Choroid plexus epithelial cell (primary cell): ENCODE measurements at regions not wholly inside any gene's neighbourhood (a gene's known extent, or its start where the extent isn't known, plus 50 kb on each side); places are given as distances from the start of the nearest gene placed in this dataset.
A peak's percentile ranks its signal among the peaks of the same experiment; 100 is the strongest.

Source experiments
- DNase-seq: peaks from one replicate; pipeline ENCODE4 v3.0.0-alpha.2; 2010; ENCODE audit warnings: low read depth
- H3K4me3 ChIP-seq: 2 replicates; pipeline ENCODE4 v1.5.1; 2011; ENCODE audit warnings: low read depth, mild to moderate bottlenecking, control low read depth, low read length, moderate library complexity
- CTCF ChIP-seq: conservative IDR thresholded peaks from 2 replicates; pipeline ENCODE4 v1.5.1; 2011; ENCODE audit warnings: low read depth, mild to moderate bottlenecking, control low read depth, inconsistent platforms, low read length, moderate library complexity

GRCh38 chr4:180668732-180669131 lies 1574.5 kb upstream of the TENM3 start:
- DNase-seq: no peak
- H3K4me3 ChIP-seq: no peak overlapping the region
- TF ChIP-seq CTCF: no peak

GRCh38 chr4:180669680-180670079 lies 1573.5 kb upstream of the TENM3 start:
- peak; percentile 73 for DNase-seq
- no peak overlapping the region for H3K4me3 ChIP-seq
- TF ChIP-seq CTCF: no peak

- DNase-seq: no peak
- no peak overlapping the region for H3K4me3 ChIP-seq
- TF ChIP-seq CTCF: no peak
Observed at GRCh38 chr4:180674619-180675358, 1568.4 kb upstream of the TENM3 start.

- no peak for TF ChIP-seq CTCF
- no peak for DNase-seq
- H3K4me3 ChIP-seq: no peak overlapping the region
Observed at GRCh38 chr4:180675359-180675650, 1567.9 kb upstream of the TENM3 start.

- no peak for TF ChIP-seq CTCF
- no peak for DNase-seq
- H3K4me3 ChIP-seq: no peak overlapping the region
Observed at GRCh38 chr4:180680305-180680704, 1562.9 kb upstream of the TENM3 start.

GRCh38 chr4:180682776-180683175 lies 1560.4 kb upstream of the TENM3 start:
- TF ChIP-seq CTCF: no peak
- H3K4me3 ChIP-seq: no peak overlapping the region
- no peak for DNase-seq

- no peak overlapping the region for H3K4me3 ChIP-seq
- TF ChIP-seq CTCF: no peak
- no peak for DNase-seq
Observed at GRCh38 chr4:180683186-180683585, 1560.0 kb upstream of the TENM3 start.
